GM23338 (cell line): ENCODE measurements at regions not wholly inside any gene's neighbourhood (a gene's known extent, or its start where the extent isn't known, plus 50 kb on each side); places are given as distances from the start of the nearest gene placed in this dataset.

ENCODE experiments used
- ATAC-seq: fragments of 200-7000 bp; cut with Tn5 transposase; 3 replicates; pipeline ENCODE4 v1.9.1; 2020
- DNase-seq: peaks from one replicate; pipeline ENCODE4 v3.0.0-alpha.2; 2015; ENCODE audit warnings: low spot score
- H2AFZ ChIP-seq: fragments of 200-600 bp; sonication (generic); 2 replicates; pipeline ENCODE4 v1.8.0; 2016; ENCODE audit warnings: antibody characterized with exemption, mild to moderate bottlenecking, moderate library complexity
- H3F3A ChIP-seq: fragments of 200-600 bp; sonication (generic); replicated peaks from 2 replicates; pipeline ENCODE4 v1.8.0; 2017; ENCODE audit warnings: antibody characterized with exemption, mixed run types, low read depth
- H3K27ac ChIP-seq: fragments of 200-600 bp; sonication (generic); 2 replicates; pipeline ENCODE4 v1.6.1; 2016; ENCODE audit warnings: low read depth
- H3K27me3 ChIP-seq: fragments of 200-600 bp; sonication (generic); 2 replicates; pipeline ENCODE4 v1.8.0; 2016; ENCODE audit warnings: mild to moderate bottlenecking, mixed run types, moderate library complexity; ENCODE audit not compliant: insufficient read depth
- H3K36me3 ChIP-seq: fragments of 200-600 bp; sonication (generic); 2 replicates; pipeline ENCODE4 v1.8.0; 2016; ENCODE audit warnings: mild to moderate bottlenecking; ENCODE audit not compliant: insufficient read depth
- H3K4me1 ChIP-seq: fragments of 200-600 bp; sonication (generic); 2 replicates; pipeline ENCODE4 v1.8.0; 2016; ENCODE audit warnings: mild to moderate bottlenecking, moderate library complexity; ENCODE audit not compliant: insufficient read depth
- H3K4me2 ChIP-seq: fragments of 200-600 bp; sonication (generic); 2 replicates; pipeline ENCODE4 v1.7.1; 2017; ENCODE audit warnings: mixed run types
- H3K4me3 ChIP-seq: fragments of 200-600 bp; sonication (generic); 2 replicates; pipeline ENCODE4 v1.6.1; 2016; ENCODE audit warnings: mixed run types
- H3K79me2 ChIP-seq: fragments of 200-600 bp; sonication (generic); replicated peaks from 2 replicates; pipeline ENCODE4 v1.8.0; 2017; ENCODE audit warnings: mild to moderate bottlenecking; ENCODE audit not compliant: insufficient read depth
- H3K9me2 ChIP-seq: fragments of 200-600 bp; sonication (generic); 2 replicates; pipeline ENCODE4 v1.8.0; 2017; ENCODE audit not compliant: insufficient read depth
- H4K20me1 ChIP-seq: fragments of 200-600 bp; sonication (generic); replicated peaks from 2 replicates; pipeline ENCODE4 v1.8.0; 2017; ENCODE audit warnings: mild to moderate bottlenecking; ENCODE audit not compliant: insufficient read depth
- H3K27ac Mint-ChIP-seq: 2 replicates; pipeline ENCODE4 v1.8.0; 2020; ENCODE audit warnings: inconsistent platforms, mild to moderate bottlenecking, moderate library complexity, mixed read lengths
- H3K27me3 Mint-ChIP-seq: 3 replicates; pipeline ENCODE4 v1.8.0; 2022; ENCODE audit warnings: low read depth, mild to moderate bottlenecking, moderate library complexity, mixed read lengths, inconsistent platforms; ENCODE audit not compliant: insufficient read depth, poor library complexity
- H3K36me3 Mint-ChIP-seq: 3 replicates; pipeline ENCODE4 v1.8.0; 2021; ENCODE audit warnings: low read depth, mild to moderate bottlenecking, inconsistent platforms, moderate library complexity, mixed read lengths
- H3K4me1 Mint-ChIP-seq: 3 replicates; pipeline ENCODE4 v1.8.0; 2020; ENCODE audit warnings: mild to moderate bottlenecking, inconsistent platforms, mixed read lengths
- H3K4me3 Mint-ChIP-seq: 3 replicates; pipeline ENCODE4 v1.8.0; 2021; ENCODE audit warnings: moderate library complexity, mild to moderate bottlenecking, inconsistent platforms, mixed read lengths
- H3K9me3 Mint-ChIP-seq: 3 replicates; pipeline ENCODE4 v1.8.0; 2020; ENCODE audit warnings: moderate library complexity, mild to moderate bottlenecking, inconsistent platforms, mixed read lengths
- CREB1 ChIP-seq: fragments of 250-450 bp; sonication (Bioruptor Pico); IDR thresholded peaks from 2 replicates; pipeline ENCODE4 v1.5.0; 2020; ENCODE audit warnings: low read depth, mild to moderate bottlenecking, moderate library complexity
- CTCF ChIP-seq, 2 experiments: fragments of 200-600 bp in 1 of 2; sonication (generic) in 1 of 2; conservative IDR thresholded peaks; 2 replicates each; pipeline versions ENCODE4 v1.5.1 to v1.6.1; 2016 to 2017; ENCODE audit warnings: antibody characterized with exemption in 2 of 2, low read depth in 2 of 2, mild to moderate bottlenecking in 2 of 2, moderate library complexity in 1 of 2
- ETS1 ChIP-seq: IDR thresholded peaks from 2 replicates; pipeline ENCODE4 v1.6.1; 2016; ENCODE audit warnings: antibody characterized with exemption
- EZH2 ChIP-seq: fragments of 200-600 bp; sonication (generic); IDR thresholded peaks from one replicate; pipeline ENCODE4 v1.8.0; 2017; ENCODE audit warnings: antibody characterized with exemption, mild to moderate bottlenecking, low read depth; ENCODE audit not compliant: unreplicated experiment
- EZH2phosphoT487 ChIP-seq: fragments of 200-600 bp; sonication (generic); IDR thresholded peaks from one replicate; pipeline ENCODE4 v1.8.1; 2018; ENCODE audit warnings: antibody characterized with exemption; ENCODE audit not compliant: unreplicated experiment
- JUNB ChIP-seq: IDR thresholded peaks from one replicate; pipeline ENCODE4 v1.6.1; 2016; ENCODE audit warnings: antibody characterized with exemption; ENCODE audit not compliant: unreplicated experiment
- NANOG ChIP-seq: IDR thresholded peaks from 2 replicates; pipeline ENCODE4 v1.6.1; 2016; ENCODE audit warnings: antibody characterized with exemption, borderline replicate concordance
- POLR2AphosphoS5 ChIP-seq: IDR thresholded peaks from 2 replicates; pipeline ENCODE4 v1.6.1; 2016; ENCODE audit warnings: antibody characterized with exemption, low read depth
- REST ChIP-seq: IDR thresholded peaks from one replicate; pipeline ENCODE4 v1.6.1; 2018; ENCODE audit warnings: antibody characterized with exemption; ENCODE audit not compliant: unreplicated experiment
- STAT1 ChIP-seq: IDR thresholded peaks from one replicate; pipeline ENCODE4 v1.6.1; 2016; ENCODE audit warnings: antibody characterized with exemption; ENCODE audit not compliant: unreplicated experiment
- ZNF114 ChIP-seq: fragments of 250-450 bp; sonication (Bioruptor Pico); IDR thresholded peaks from 2 replicates; pipeline ENCODE4 v1.5.0; 2020; ENCODE audit warnings: mild to moderate bottlenecking, moderate library complexity
- ZNF331 ChIP-seq: fragments of 250-450 bp; sonication (Bioruptor Pico); IDR thresholded peaks from 2 replicates; pipeline ENCODE4 v1.5.0; 2020; ENCODE audit warnings: low read depth, mild to moderate bottlenecking, moderate library complexity
- ZNF462 ChIP-seq: fragments of 250-450 bp; sonication (Bioruptor Pico); IDR thresholded peaks from 2 replicates; pipeline ENCODE4 v1.5.0; 2020; ENCODE audit warnings: mild to moderate bottlenecking, moderate library complexity

- Mint-ChIP-seq H3K9me3 (no peaks in the 10 kb centered on the region), H3K27me3 (no peaks in the 10 kb centered on the region), H3K36me3 (no peaks in the 10 kb centered on the region), H3K27ac (no peak overlapping the region), H3K4me1 (peaks cover 11% of the 10 kb centered on the region; the same call in 2 of the 3 replicates), H3K4me3 (no peak overlapping the region)
- no peaks in the 10 kb centered on the region for H3K27me3 ChIP-seq
- no peaks in the 10 kb centered on the region; the same call in 1 of the 2 replicates for H3K4me1 ChIP-seq
- TF ChIP-seq EZH2phosphoT487, result no peak
- TF ChIP-seq CTCF (conservative IDR thresholded peaks at IDR 0.05; ENCODE audit: low read depth in 2 of 2), result no peak
- no peak for TF ChIP-seq EZH2
- TF ChIP-seq ZNF114 (CRISPR knock-in tag), result no peak
- no peak for TF ChIP-seq STAT1
- TF ChIP-seq NANOG, result no peak
- TF ChIP-seq POLR2AphosphoS5, result no peak
- no peak for TF ChIP-seq CREB1 (CRISPR knock-in tag)
- no peak for TF ChIP-seq REST
- TF ChIP-seq ZNF331 (CRISPR knock-in tag), result no peak
- TF ChIP-seq ETS1, result no peak
- no peak for TF ChIP-seq JUNB
- TF ChIP-seq ZNF462 (CRISPR knock-in tag), result no peak
- no peak overlapping the region for H3K27ac ChIP-seq
- H4K20me1 ChIP-seq, result no peaks in the 10 kb centered on the region
- H3F3A ChIP-seq, result no peaks in the 10 kb centered on the region
- no peak overlapping the region for H3K4me2 ChIP-seq
- no peaks in the 10 kb centered on the region for H3K36me3 ChIP-seq
- no peaks in the 10 kb centered on the region for H3K79me2 ChIP-seq
- H3K4me3 ChIP-seq, result no peak overlapping the region
- DNase-seq, result no peak
- no peak overlapping the region for H2AFZ ChIP-seq
- ATAC-seq, result no peak
- peaks cover 15% of the 10 kb centered on the region for H3K9me2 ChIP-seq
These were observed 372.9 kb upstream of the NFE2L3 start for GRCh38 chr7:25779002-25779546.
